Esophagus muscularis mucosa (tissue), 4 donors: ENCODE measurements at regions not wholly inside any gene's neighbourhood (a gene's known extent, or its start where the extent isn't known, plus 50 kb on each side); places are given as distances from the start of the nearest gene placed in this dataset.
A peak's percentile ranks its signal among the peaks of the same experiment; 100 is the strongest.
"Not testable (repeated sequence)": the region's sequence is repeated elsewhere in the genome, so short reads cannot be mapped to it uniquely, and the experiment has no call there.

ENCODE experiments used
- DNase-seq: peaks from one replicate; pipeline ENCODE4 v3.0.0-alpha.2; 2017; ENCODE audit errors: extremely low spot score
- H3K27ac ChIP-seq, 4 donors: fragments of 200-600 bp; sonication (generic); replicated peaks in 1 of 4; 1 replicate in 3 of 4; 2 replicates in 1 of 4; pipeline ENCODE4 v1.5.1; 2016 to 2019; ENCODE audit warnings: mild to moderate bottlenecking in 1 of 4
- H3K27me3 ChIP-seq, 4 donors: fragments of 200-600 bp; sonication (generic); one replicate each; pipeline versions ENCODE4 v1.5.1 to v1.6.0; 2016 to 2019
- H3K36me3 ChIP-seq, 4 donors: fragments of 200-600 bp; sonication (generic); one replicate each; pipeline ENCODE4 v1.5.1; 2016 to 2019
- H3K4me1 ChIP-seq, 4 donors: fragments of 200-600 bp; sonication (generic); one replicate each; pipeline ENCODE4 v1.5.1; 2016 to 2019
- H3K4me3 ChIP-seq, 4 donors: fragments of 200-600 bp; sonication (generic); 1 replicate in 2 of 4; 2 replicates in 2 of 4; pipeline ENCODE4 v1.5.1; 2016 to 2019; ENCODE audit warnings: mild to moderate bottlenecking in 4 of 4, moderate library complexity in 1 of 4
- H3K9me3 ChIP-seq, 4 donors: fragments of 200-600 bp; sonication (generic); 1 replicate in 3 of 4; 2 replicates in 1 of 4; pipeline ENCODE4 v1.5.1; 2016 to 2019
- CTCF ChIP-seq, 3 experiments: fragments of 200-600 bp in 2 of 3; fragments of 450-650 bp in 1 of 3; sonication (generic) in 2 of 3; IDR thresholded peaks; one replicate each; pipeline ENCODE4 v1.5.1; 2017 to 2019; ENCODE audit warnings: antibody characterized with exemption in 3 of 3, mild to moderate bottlenecking in 2 of 3, moderate library complexity in 1 of 3
- EP300 ChIP-seq: sonication (generic); formaldehyde crosslinking; IDR thresholded peaks from one replicate; pipeline ENCODE4 v1.6.1; 2017; ENCODE audit warnings: antibody characterized with exemption
- POLR2A ChIP-seq: fragments of 450-650 bp; IDR thresholded peaks from one replicate; pipeline ENCODE4 v1.6.1; 2017; ENCODE audit warnings: antibody characterized with exemption, moderate library complexity, mild to moderate bottlenecking, low read depth
- POLR2AphosphoS5 ChIP-seq, 2 donors: sonication (generic); formaldehyde crosslinking; IDR thresholded peaks; one replicate each; pipeline ENCODE4 v1.6.1; 2017; ENCODE audit warnings: antibody characterized with exemption in 2 of 2
- WGBS: methylation state at CpG from one replicate; pipeline ENCODE4 v1.1.5; 2018; 5-methylcytosine and 5-hydroxymethylcytosine counted together
- intact Hi-C: fragments of 100-400 bp; cut with DNase I; formaldehyde crosslinking; loops from one replicate; pipeline ENCODE4 v1.15.1; 2023

GRCh38 chr15:24856397-24857390 lies 98.1 kb upstream of the SNRPN start:
- intact Hi-C loops, result no loop called here
- Histone ChIP-seq H3K36me3 (no peaks in the 10 kb centered on the region), H3K27me3 (peaks cover 0 to 29% (median 4%) of the 10 kb centered on the region in 4 donors), H3K27ac (no peak overlapping the region), H3K9me3 (no peaks in the 10 kb centered on the region), H3K4me3 (peak overlapping the region in 1 of 4 donors; percentile 24), H3K4me1 (no peaks in the 10 kb centered on the region)
- 33% methylated on average over 17 of the region's 18 CpGs for WGBS
- no peak for TF ChIP-seq EP300
- no peak for TF ChIP-seq POLR2A
- no peak for TF ChIP-seq POLR2AphosphoS5 (IDR thresholded peaks at IDR 0.05)
- TF ChIP-seq CTCF (IDR thresholded peaks at IDR 0.05), result no peak
- DNase-seq, result no peak

GRCh38 chr15:24857763-24858162 lies 97.0 kb upstream of the SNRPN start:
- 55% methylated on average over 5 of the region's 5 CpGs for WGBS
- TF ChIP-seq CTCF (IDR thresholded peaks at IDR 0.05) (no peak), EP300 (no peak), POLR2AphosphoS5 (IDR thresholded peaks at IDR 0.05) (no peak), POLR2A (no peak)
- no peaks in the 10 kb centered on the region for H3K36me3 ChIP-seq
- DNase-seq, result no peak
- no peaks in the 10 kb centered on the region for H3K4me1 ChIP-seq
- no peak overlapping the region for H3K27ac ChIP-seq
- H3K9me3 ChIP-seq, result no peaks in the 10 kb centered on the region
- peaks cover 0 to 29% (median 4%) of the 10 kb centered on the region in 4 donors for H3K27me3 ChIP-seq
- H3K4me3 ChIP-seq, result no peak overlapping the region
- intact Hi-C loops, result no loop called here

- DNase-seq, intact Hi-C loops, H3K4me3 ChIP-seq, H3K27ac ChIP-seq, H3K4me1 ChIP-seq, H3K9me3 ChIP-seq, H3K36me3 ChIP-seq: not testable (repeated sequence)
- 67% methylated on average over 4 of the region's 4 CpGs for WGBS
- peaks cover 0 to 29% (median 4%) of the 10 kb centered on the region in 4 donors for H3K27me3 ChIP-seq
Observed at GRCh38 chr15:24858183-24858582, 96.6 kb upstream of the SNRPN start.

GRCh38 chr15:24858737-24859601 lies 95.8 kb upstream of the SNRPN start:
- no peak for DNase-seq
- Histone ChIP-seq H3K4me3 (no peak overlapping the region), H3K27me3 (peaks cover 0 to 29% (median 4%) of the 10 kb centered on the region in 4 donors), H3K4me1 (no peaks in the 10 kb centered on the region), H3K27ac (no peak overlapping the region), H3K9me3 (no peaks in the 10 kb centered on the region), H3K36me3 (no peaks in the 10 kb centered on the region)
- TF ChIP-seq POLR2A (no peak), POLR2AphosphoS5 (IDR thresholded peaks at IDR 0.05) (no peak), CTCF (IDR thresholded peaks at IDR 0.05) (no peak)
- whole genome bisulfite sequencing, result 61% methylated on average over 7 of the region's 7 CpGs
- intact Hi-C loops, result no loop called here
